GM12865 (cell line): ENCODE measurements at regions not wholly inside any gene's neighbourhood (a gene's known extent, or its start where the extent isn't known, plus 50 kb on each side); places are given as distances from the start of the nearest gene placed in this dataset.

Experiments used
- DNase-seq: peaks from one replicate; pipeline ENCODE4 v3.0.0; 2010; ENCODE audit warnings: low read depth
- H3K4me3 ChIP-seq: 2 replicates; pipeline ENCODE4 v1.5.1; 2011; ENCODE audit warnings: mild to moderate bottlenecking, low read depth, low read length, control low read depth
- CTCF ChIP-seq: IDR thresholded peaks from 2 replicates; pipeline ENCODE4 v1.5.1; 2011; ENCODE audit warnings: low read length, control low read depth, low read depth, inconsistent platforms; ENCODE audit not compliant: insufficient read depth; ENCODE audit errors: missing control alignments

GRCh38 chr14:27409944-27410343 is 812.1 kb upstream of the NOVA1 start:
- DNase-seq: no peak
- TF ChIP-seq CTCF: no peak
- H3K4me3 ChIP-seq: no peak overlapping the region

GRCh38 chr14:27410981-27411380 is 813.1 kb upstream of the NOVA1 start:
- no peak for DNase-seq
- TF ChIP-seq CTCF: no peak

GRCh38 chr14:27427796-27428195 is 830.0 kb upstream of the NOVA1 start:
- DNase-seq: no peak
- TF ChIP-seq CTCF: no peak
- H3K4me3 ChIP-seq: no peak overlapping the region

More at GRCh38 chr14:27410981-27411380, 813.1 kb upstream of the NOVA1 start:
- no peak overlapping the region for H3K4me3 ChIP-seq

- TF ChIP-seq CTCF: no peak
- no peak for DNase-seq
Observed at GRCh38 chr14:27435923-27436670, 838.3 kb upstream of the NOVA1 start.

GRCh38 chr14:27484633-27485032 is 886.8 kb upstream of the NOVA1 start:
- TF ChIP-seq CTCF: no peak
- H3K4me3 ChIP-seq: no peak overlapping the region
- no peak for DNase-seq

More at GRCh38 chr14:27435923-27436670, 838.3 kb upstream of the NOVA1 start:
- H3K4me3 ChIP-seq: no peak overlapping the region

- no peak overlapping the region for H3K4me3 ChIP-seq
- TF ChIP-seq CTCF: no peak
- no peak for DNase-seq
Observed at GRCh38 chr14:27485193-27485592, 887.4 kb upstream of the NOVA1 start.

GRCh38 chr14:27506272-27506671 is 908.4 kb upstream of the NOVA1 start:
- no peak for DNase-seq
- H3K4me3 ChIP-seq: no peak overlapping the region
- no peak for TF ChIP-seq CTCF
